ENCODE measurements at regions not wholly inside any gene's neighbourhood (a gene's known extent, or its start where the extent isn't known, plus 50 kb on each side); places are given as distances from the start of the nearest gene placed in this dataset.

DNA sequence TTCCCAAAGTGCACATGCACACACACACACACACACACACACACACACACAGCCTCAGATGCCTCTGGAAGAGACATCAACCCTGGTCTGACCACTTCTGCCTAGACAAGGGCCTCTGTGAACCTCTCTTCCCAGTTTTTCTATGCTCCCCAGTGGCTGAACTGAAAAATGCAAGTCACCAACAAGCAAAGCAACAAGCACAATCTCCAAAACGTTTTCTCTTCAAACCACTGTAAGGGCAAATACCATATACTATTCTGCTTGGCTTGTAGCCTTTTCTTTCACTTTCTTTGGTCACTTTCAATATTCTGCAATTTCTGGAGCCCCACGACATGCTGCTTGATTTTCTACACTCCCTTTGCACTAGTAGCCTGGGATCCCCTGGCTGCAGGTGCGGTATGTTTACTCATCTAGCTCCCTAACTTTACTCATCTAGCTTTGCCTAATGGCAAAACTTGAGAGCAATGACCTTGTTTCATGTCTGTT is 121.4 kb upstream of the DST start (continued):
- TF ChIP-seq, protein P1, sequence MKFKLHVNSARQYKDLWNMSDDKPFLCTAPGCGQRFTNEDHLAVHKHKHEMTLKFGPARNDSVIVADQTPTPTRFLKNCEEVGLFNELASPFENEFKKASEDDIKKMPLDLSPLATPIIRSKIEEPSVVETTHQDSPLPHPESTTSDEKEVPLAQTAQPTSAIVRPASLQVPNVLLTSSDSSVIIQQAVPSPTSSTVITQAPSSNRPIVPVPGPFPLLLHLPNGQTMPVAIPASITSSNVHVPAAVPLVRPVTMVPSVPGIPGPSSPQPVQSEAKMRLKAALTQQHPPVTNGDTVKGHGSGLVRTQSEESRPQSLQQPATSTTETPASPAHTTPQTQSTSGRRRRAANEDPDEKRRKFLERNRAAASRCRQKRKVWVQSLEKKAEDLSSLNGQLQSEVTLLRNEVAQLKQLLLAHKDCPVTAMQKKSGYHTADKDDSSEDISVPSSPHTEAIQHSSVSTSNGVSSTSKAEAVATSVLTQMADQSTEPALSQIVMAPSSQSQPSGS (IDR thresholded peaks at IDR 0.05; ENCODE audit: low read length) = peak; percentile 63; the same call in 1 of the 2 replicates
- TF ChIP-seq, protein P2, sequence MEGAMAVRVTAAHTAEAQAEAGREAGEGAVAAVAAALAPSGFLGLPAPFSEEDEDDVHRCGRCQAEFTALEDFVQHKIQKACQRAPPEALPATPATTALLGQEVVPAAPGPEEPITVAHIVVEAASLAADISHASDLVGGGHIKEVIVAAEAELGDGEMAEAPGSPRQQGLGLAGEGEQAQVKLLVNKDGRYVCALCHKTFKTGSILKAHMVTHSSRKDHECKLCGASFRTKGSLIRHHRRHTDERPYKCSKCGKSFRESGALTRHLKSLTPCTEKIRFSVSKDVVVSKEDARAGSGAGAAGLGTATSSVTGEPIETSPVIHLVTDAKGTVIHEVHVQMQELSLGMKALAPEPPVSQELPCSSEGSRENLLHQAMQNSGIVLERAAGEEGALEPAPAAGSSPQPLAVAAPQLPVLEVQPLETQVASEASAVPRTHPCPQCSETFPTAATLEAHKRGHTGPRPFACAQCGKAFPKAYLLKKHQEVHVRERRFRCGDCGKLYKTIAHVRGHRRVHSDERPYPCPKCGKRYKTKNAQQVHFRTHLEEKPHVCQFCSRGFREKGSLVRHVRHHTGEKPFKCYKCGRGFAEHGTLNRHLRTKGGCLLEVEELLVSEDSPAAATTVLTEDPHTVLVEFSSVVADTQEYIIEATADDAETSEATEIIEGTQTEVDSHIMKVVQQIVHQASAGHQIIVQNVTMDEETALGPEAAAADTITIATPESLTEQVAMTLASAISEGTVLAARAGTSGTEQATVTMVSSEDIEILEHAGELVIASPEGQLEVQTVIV (IDR thresholded peaks at IDR 0.05; ENCODE audit: borderline replicate concordance, partially characterized antibody) = no peak
- TF ChIP-seq JUNB (IDR thresholded peaks at IDR 0.05) (peak; percentile 85), HDAC2 (IDR thresholded peaks at IDR 0.05) (no peak), ZNF384 (IDR thresholded peaks at IDR 0.05; ENCODE audit: borderline replicate concordance, low read depth, low read length) (no peak), SIN3A (IDR thresholded peaks at IDR 0.05; ENCODE audit: low read depth, low read length) (no peak), WRNIP1 (IDR thresholded peaks at IDR 0.05; ENCODE audit: borderline replicate concordance, low read depth, low read length) (no peak), TCF7 (IDR thresholded peaks at IDR 0.05; ENCODE audit: borderline replicate concordance) (peak; percentile 57; the same call in 1 of the 2 replicates), GATAD2B (conservative IDR thresholded peaks at IDR 0.05; ENCODE audit: low read depth) (no peak), ESRRA (IDR thresholded peaks at IDR 0.05; ENCODE audit: low read length) (no peak; the same call in 1 of the 2 replicates)
- TF ChIP-seq, protein P3, sequence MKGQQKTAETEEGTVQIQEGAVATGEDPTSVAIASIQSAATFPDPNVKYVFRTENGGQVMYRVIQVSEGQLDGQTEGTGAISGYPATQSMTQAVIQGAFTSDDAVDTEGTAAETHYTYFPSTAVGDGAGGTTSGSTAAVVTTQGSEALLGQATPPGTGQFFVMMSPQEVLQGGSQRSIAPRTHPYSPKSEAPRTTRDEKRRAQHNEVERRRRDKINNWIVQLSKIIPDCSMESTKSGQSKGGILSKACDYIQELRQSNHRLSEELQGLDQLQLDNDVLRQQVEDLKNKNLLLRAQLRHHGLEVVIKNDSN (IDR thresholded peaks at IDR 0.05; ENCODE audit: borderline replicate concordance, extremely low read length, insufficient read depth, low read depth, low read length) = no peak
- TF ChIP-seq, protein P4, sequence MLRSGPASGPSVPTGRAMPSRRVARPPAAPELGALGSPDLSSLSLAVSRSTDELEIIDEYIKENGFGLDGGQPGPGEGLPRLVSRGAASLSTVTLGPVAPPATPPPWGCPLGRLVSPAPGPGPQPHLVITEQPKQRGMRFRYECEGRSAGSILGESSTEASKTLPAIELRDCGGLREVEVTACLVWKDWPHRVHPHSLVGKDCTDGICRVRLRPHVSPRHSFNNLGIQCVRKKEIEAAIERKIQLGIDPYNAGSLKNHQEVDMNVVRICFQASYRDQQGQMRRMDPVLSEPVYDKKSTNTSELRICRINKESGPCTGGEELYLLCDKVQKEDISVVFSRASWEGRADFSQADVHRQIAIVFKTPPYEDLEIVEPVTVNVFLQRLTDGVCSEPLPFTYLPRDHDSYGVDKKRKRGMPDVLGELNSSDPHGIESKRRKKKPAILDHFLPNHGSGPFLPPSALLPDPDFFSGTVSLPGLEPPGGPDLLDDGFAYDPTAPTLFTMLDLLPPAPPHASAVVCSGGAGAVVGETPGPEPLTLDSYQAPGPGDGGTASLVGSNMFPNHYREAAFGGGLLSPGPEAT (IDR thresholded peaks at IDR 0.05; ENCODE audit: low read depth) = 0 out of 2 replicates have a peak, but pooled peaks have one; percentile 27
- TF ChIP-seq, protein P5, sequence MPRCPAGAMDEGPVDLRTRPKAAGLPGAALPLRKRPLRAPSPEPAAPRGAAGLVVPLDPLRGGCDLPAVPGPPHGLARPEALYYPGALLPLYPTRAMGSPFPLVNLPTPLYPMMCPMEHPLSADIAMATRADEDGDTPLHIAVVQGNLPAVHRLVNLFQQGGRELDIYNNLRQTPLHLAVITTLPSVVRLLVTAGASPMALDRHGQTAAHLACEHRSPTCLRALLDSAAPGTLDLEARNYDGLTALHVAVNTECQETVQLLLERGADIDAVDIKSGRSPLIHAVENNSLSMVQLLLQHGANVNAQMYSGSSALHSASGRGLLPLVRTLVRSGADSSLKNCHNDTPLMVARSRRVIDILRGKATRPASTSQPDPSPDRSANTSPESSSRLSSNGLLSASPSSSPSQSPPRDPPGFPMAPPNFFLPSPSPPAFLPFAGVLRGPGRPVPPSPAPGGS (IDR thresholded peaks at IDR 0.05; ENCODE audit: borderline replicate concordance, insufficient read depth, low read depth, low read length, poor library complexity, severe bottlenecking) = peak; percentile 36
- TF ChIP-seq, protein P6, sequence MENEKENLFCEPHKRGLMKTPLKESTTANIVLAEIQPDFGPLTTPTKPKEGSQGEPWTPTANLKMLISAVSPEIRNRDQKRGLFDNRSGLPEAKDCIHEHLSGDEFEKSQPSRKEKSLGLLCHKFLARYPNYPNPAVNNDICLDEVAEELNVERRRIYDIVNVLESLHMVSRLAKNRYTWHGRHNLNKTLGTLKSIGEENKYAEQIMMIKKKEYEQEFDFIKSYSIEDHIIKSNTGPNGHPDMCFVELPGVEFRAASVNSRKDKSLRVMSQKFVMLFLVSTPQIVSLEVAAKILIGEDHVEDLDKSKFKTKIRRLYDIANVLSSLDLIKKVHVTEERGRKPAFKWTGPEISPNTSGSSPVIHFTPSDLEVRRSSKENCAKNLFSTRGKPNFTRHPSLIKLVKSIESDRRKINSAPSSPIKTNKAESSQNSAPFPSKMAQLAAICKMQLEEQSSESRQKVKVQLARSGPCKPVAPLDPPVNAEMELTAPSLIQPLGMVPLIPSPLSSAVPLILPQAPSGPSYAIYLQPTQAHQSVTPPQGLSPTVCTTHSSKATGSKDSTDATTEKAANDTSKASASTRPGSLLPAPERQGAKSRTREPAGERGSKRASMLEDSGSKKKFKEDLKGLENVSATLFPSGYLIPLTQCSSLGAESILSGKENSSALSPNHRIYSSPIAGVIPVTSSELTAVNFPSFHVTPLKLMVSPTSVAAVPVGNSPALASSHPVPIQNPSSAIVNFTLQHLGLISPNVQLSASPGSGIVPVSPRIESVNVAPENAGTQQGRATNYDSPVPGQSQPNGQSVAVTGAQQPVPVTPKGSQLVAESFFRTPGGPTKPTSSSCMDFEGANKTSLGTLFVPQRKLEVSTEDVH (IDR thresholded peaks at IDR 0.05; ENCODE audit: low read depth, partially characterized antibody) = no peak
